GOT3 (cell line): ENCODE measurements at regions not wholly inside any gene's neighbourhood (a gene's known extent, or its start where the extent isn't known, plus 50 kb on each side); places are given as distances from the start of the nearest gene placed in this dataset.
"Not testable (repeated sequence)": the region's sequence is repeated elsewhere in the genome, so short reads cannot be mapped to it uniquely, and the experiment has no call there.

Experiments
- DNase-seq: peaks from one replicate; lab custom pipeline; 2025; ENCODE audit warnings: mixed read lengths; lab: John Stamatoyannopoulos, UW

DNA sequence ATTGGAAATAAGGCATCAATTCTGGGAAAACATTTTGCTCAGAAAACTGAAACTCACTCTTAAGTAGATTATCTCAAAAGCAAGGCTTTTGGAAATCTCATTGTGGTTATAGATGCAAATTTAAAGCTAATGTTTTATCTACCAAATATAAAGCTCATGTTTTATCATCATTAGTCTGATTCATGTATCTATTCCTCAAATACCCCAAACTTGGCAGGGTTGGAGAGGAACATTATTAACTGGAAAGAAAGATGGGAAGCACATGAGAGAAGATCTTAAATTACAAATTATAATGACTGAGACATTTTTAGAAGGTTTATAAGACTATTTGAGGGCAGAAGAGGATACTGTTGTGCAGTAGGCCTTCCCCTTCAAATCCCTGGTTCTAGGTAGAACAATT is 137.3 kb upstream of the TGFBR2 start:
- no peak for DNase-seq

DNA sequence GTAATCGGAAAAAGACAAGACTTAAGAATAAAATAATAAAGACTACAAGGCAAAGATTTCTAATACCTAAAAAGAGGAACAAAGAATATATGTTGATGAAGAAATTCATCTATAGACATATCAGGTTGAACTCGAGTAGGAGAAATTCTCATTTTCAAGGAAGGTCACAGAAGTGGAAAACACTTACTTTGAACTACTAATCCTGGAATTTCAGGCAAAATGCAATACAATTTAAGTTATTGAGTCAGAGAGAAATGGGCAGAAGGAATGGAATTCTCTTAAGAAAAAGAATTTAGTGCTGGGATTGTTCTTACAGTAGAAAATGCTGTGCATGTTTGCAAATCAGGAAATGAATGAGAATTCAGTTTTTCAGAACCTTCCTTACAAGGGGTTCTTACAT is 135.9 kb upstream of the TGFBR2 start:
- no peak for DNase-seq

DNA sequence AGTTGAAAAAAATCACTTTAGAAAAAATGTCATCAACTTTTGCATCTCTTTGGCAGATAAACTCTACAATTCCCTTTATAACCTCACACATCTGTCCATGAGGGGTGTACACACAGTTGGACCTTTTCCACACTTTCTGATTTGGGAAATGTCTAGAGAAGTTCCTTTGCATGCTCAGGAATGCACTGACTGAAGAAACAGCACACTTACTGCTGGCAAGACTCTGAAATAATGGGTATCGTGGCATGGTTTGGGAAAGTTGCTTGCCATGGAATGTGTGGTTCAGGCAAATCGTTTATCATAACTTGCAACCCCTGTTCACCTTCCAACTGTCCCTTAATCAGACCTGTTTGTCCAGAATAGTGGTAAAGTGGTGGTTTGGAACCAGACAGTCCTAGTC is 135.3 kb upstream of the TGFBR2 start:
- DNase-seq: no peak

DNA sequence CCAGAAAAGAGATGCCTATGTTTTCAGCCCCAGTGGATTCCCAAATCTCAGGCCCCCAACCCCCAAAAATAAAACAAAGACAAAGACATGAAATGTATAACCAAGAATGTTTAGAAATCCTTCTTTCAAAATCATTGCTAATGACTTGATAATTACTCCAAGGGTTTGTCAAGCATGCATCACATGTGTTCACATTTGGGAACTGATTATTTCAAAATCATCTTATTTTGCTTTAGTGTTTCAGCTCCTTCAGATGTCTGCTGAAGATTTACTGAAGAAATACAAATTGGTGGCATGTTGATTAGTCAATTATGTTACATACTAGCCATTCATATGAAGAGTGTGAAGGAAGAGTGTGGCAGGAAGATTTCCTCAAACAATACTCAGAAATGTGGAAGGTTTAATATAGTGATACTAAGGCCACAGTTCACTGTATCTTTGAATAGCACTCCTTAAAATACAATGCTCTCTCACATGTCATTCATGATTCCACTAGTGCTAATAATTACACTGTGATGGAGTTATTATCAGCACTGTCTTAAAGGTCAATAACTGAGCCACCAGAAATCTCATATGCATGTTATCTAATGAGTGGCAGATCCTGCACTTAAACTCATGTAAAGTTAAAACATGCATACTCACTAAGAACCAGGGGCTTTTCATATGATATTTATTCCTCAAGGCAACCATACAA is 134.5 kb upstream of the TGFBR2 start:
- DNase-seq: no peak

DNA sequence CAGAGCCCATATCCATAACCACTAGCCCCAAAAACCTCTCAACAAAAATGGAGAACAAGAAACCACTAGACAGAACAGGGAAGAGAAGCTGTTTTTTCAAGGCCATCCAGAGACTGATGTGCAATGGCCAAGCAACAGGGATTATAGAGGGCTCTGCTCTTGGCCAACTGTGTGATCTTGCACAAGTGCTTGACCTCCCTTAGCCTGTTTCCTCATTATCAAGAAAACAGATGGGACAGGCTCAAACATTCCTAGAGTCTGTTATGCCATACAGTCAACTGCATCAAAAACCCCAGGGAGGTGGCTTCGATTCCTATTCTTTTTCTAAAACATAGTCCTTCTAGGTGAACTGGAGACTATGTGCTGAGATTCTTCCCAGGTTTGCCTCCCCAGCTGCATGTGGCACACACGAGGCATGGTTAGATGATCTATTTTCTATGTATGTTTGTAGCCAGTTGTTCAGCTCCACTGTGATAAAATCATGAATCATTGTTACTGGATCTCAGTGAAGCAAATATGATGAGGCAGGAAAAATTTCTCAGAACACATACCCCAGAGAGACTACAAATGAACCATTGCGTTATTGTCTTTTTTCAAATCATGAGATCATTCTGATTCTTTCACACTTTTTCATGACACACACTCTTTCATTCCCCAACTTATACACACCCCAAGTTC is 132.9 kb upstream of the TGFBR2 start:
- no peak for DNase-seq

DNA sequence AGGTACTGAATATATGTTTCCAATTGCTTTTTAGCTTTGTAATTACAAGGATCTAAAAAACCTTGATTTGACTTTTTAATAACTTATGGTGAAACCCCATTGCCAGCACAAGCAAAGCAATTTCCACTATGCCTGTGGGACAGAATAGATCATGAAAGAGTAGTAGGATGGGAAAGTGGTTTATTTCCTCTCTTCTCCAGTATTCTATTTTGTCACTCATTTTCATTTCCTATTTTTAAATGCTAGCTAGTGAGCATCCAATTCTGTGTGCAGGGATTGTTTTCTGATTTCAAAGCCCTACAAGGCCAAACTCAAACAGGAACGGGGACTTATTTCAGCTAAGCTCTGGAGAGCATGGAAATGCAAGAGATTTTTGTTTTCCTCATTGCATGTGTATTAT is 132.0 kb upstream of the TGFBR2 start:
- DNase-seq: no peak

DNA sequence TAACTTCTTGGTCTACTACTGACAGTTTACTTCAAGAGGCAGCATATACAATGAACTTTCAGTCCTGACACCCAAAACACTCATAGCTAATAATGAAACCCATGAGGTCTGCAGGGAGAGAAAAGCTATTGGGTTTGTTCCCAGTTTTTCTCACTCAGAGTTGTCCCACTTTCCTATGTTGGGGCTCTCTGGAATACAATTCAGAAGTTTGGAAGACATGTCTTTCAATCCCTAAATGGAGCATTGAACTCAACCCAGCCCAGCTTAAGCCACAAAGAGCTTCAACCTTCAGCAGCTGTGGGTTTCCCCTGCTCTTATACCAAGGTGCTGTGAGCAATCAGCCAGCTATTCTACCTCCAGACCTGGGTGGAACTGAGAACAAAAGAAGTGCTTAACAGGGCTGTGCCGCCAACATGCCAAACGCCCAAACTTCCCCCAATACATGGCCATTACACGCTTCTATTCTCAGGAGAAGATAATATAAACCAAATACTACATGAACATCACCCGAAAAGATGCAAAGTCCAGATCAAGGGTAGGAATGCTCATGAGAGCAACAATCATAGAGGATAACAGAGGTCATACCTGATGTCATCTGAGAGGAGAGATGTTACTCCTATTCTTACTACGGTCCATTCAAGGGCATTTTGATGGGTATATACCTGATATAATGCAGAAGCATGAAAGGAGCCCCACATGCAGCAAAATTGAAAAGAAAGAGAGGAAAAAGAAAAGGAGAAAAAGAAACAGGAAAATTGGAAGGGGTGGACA is 131.2 kb upstream of the TGFBR2 start:
- DNase-seq: no peak

DNA sequence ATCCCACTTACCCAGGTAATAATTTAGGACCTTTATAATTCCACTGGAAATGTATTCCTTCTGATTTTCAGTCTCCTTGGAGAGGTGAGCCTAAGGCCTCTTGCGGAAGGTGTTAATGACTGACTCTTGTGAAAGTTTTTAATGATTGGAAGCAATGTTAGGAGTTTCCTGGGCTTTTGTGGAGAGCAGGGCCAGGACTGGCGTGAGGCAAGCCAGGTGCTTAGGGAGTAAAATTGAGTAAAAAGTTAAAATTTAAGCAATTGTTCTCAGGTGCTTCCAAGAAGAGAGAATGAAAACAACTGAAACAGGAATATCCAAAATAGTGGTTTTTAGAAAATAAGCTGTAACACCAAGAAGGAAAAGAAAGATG is 130.6 kb upstream of the TGFBR2 start:
- DNase-seq: no peak

DNA sequence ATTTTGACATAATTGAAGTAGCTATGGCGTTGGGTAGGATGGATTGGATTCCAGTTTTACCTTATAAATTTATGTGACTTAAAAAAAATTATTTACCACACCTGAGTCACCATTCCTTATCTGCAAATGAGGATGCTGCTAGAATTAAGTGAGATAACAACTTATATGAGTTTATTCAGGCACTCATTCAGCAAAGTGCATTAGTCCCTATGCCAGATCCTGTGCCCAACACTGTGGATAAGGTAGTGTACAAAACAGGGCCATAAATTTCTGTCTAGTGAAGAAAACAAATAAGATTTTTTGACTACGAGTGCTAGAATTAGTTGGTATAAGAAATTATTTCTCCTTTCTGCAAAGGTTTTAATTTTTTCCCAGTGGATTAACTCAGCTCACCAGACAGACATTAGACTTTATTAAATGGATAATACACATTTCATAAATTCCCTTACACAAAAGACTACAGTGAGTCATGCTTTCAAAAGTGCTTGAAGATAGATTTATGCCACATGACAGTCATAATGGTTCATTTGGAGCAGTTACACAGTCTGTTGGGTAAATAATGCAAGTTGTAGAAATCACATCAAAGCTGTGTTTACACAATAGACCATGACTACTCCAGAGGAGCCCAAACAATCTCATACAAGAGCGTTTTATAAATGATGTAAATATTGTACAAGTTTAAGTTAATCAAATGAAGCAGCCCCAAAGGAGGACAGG is 129.9 kb upstream of the TGFBR2 start:
- no peak for DNase-seq

DNA sequence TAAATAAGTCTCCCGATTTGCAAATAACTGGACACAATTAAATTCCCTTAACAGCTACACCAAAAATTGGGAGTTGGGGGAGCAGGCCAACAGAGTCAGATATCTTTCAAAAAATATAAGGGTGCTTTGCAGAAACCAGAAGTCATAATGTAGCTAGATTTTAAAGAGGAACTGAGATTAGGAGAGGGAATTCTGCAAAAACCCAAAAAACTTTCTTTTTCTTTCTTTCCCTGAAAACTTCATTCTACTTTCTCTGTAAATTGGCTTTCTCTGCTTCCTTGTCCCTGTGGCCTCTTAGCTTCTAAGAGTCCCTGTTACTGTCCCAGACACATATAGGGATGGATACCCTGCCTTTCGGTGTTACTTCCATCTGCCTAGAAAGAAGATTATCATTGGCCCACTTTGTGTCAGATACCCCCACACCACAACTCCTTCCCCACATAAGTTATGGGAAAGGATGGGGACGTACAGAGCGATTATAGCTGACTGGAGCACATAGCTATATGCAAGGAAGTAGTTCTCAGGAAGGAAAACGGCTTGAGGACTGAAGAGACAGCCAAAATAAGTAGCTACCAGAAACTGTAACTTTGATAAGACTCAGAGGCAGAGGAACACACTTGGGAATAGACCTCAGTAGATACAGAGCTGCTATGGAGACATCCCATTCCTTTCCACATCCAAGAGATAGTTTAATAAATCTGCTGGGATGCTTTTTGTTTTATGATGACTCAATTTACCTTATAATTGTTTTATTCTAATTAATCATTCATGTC is 129.1 kb upstream of the TGFBR2 start:
- no peak for DNase-seq

DNA sequence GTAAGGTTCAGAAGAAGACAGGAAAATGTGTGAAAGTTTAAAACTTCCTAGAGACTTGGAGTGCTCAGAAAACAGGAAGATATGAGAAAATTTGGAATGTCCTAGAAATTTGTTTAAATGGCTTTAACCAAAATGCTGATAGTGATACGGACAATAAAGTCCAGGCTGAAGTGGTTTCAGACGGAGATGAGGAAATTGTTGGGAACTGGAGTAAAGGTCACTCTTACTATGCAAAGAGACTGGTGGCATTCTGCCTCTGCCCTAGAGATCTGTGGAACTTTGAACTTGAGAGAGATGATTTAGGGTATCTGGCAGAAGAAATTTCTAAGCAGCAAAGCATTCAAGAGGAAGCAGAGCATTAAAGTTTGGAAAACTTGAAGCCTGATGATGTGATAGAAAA is 126.7 kb upstream of the TGFBR2 start:
- not testable (repeated sequence) for DNase-seq

DNA sequence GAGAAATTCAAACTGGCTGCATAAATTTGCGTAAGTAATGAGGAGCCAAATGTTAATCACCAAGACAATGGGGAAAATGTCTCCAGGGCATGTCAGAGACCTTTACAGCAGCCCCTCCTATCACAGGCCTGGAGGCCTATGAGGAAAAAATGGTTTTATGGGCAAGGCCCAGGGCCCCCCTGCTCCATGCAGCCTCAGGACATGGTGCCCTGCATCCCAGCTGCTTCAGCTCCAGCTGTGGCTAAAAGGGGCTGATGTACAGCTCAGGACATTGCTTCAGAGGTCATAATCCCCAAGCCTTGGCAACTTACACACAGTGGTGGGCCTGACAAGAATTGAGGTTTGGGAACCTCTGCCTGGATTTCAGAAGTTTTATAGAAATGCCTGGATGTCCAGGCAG is 126.2 kb upstream of the TGFBR2 start:
- not testable (repeated sequence) for DNase-seq

DNA sequence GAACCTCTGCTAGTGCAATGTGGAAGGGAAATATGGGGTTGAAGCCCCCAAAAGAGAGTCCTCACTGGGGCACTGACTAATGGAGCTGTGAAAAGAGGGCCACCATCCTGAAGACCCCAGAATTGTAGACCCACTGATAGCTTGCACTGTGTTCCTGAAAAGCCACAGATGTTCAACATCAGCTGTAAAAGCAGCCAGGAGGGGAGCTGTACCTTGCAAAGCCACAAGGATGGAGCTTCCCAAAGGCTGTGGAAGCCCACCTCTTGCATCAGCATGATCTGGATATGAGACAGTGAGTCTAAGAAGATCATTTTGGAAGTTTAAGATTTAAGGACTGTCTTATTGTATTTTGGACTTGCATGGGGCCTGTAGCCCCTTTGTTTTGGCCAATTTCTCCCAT is 125.8 kb upstream of the TGFBR2 start:
- no peak for DNase-seq

DNA sequence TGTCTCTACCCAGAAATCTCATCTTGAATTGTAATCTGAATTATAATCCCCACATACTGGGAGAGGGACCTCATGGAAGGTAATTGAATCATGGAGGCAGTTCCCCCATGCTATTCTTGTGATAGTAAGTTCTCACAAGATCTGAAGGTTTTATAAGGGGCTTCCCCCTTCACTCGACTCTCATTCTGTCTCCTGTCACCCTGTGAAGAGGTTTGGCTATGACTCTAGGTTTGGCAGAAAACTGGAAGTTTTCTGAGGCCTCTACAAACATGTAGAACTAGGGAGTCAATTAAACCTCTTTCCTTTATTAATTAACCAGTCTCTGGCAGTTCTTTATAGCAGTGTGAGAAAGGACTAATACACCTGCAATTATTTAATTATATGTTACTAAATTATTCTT is 125.2 kb upstream of the TGFBR2 start:
- DNase-seq: no peak

DNA sequence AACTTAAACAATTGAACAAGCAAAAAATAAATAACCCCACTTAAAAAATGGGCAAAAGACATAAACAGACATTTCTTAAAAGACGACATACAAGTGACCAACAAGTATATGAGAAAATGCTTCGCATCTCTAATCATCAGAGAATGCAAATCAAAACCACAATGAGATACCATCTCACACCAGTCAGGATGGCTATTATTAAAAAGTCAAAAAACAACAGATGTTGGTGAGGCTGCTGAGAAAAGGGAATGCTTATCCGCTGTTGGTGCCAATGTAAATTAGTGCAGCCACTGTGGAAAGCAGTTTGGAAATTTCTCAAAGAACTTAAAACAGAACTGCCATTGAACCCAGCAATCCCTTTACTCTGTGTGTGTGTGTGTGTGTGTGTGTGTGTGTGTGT is 122.2 kb upstream of the TGFBR2 start:
- DNase-seq: not testable (repeated sequence)

DNA sequence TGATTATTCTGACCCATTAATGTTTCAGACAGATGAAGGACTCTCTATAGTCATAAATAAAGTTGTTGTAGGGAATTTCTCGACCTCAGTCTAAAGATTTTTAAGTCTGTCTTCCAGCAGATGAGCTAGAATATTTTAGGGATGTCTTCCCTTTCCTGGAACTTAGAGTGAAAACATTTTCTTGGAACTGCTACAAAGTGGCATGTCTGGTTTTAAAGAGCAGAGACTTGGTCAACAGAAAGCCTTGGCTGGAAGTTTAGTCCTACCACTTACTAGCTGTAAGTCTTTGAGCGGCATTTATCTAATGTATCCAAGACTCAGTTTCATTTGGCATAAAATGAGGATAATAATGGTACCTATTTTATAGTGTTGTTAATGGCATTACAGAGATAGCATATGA is 120.0 kb upstream of the TGFBR2 start:
- no peak for DNase-seq

DNA sequence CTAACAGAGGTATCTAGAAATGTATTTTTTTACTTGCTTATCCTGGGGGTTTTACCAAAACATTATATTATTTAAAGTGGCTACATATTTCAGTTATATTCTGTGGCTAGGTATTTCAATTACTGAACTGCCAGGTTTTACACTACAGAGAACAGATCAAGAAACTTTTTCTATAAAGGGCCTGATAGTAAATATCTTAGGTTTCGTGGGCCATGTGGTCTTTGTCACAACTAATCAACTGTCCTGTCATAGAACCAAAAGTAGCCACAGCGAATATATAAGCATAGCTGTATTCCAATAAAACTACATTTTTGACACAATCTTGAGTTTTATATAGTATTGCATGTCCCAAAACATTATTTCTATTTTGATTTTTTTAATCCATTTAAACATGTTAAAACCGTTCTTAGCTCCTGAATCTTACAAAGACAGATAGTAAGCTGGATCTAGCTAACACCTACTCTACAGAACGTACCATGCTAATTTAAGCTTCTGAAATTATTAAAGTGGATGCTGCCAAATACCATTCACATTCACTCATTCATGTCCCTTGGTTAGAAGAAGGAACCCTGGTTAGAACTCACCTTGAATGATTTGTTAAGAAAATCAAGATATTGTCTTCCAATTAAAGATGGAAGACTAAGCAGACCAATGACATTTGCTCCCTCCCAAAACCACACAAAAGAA is 118.2 kb upstream of the TGFBR2 start:
- no peak for DNase-seq

DNA sequence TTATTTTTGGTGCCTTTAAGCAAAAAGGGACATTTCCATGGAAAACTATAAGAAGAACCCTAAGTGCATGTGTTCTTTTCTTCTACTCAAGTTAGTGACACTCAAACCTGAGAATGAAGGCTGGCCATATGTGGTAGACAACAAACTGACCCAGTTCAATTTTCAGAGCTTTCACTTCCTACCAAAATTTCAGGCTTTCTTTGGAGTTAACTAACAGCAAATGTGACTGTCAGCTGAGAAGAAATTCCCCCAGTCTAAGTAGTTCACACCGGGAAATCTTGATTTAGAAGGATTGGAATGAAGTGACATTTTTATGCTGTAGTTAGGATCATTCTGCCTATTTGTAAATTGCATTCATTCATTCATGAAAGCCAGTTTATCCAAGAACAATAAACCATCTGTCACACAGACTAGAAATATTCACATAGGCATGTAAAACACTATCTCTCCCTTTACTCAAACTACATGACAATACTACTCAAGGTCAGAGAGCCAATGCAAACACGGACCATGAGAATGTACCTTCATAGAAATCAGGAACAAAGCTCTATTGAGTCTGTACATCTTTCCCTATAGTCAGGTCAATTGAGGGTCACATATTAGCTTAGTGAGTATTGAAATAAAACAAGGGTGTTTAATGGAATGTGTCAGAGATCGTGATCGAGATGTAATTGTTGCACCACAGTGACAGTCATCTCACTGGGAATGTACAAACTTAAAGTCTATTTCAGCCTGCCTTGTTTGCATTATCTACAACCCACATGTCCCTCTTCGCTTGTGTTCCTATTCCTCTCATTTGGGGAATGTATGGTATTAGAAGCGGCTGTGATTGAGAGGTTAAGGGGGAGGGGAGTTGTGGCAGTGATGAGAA is 113.8 kb upstream of the TGFBR2 start:
- no peak for DNase-seq

DNA sequence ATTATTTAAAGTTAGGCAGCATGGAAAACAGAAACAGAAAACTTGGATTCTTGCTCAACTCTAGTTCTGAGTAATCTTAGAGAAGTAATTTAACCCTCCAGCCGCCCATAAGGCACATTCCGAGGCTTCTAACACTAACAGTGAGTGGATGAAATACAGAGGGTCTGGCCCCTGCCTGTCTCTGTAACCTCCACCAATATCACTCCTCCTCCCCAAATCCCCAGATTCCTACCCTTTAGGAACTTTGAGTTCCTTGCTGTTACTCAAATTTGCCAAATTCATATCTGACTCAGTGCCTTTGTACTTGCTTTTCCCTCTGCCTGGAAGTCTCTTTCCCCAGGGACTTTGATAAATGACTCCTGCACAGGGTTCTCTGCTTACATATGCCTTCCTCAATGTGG is 112.5 kb upstream of the TGFBR2 start:
- DNase-seq: peak; percentile 8
